ENCODE measurements at regions not wholly inside any gene's neighbourhood (a gene's known extent, or its start where the extent isn't known, plus 50 kb on each side); places are given as distances from the start of the nearest gene placed in this dataset.

GRCh38 chr2:44843641-44844310, 97.7 kb upstream of the SIX3 start:
- Histone ChIP-seq H3K79me2 (ENCODE audit: insufficient read depth, low read length) (no peaks in the 10 kb centered on the region), H3K4me2 (ENCODE audit: low read depth, low read length, poor library complexity, severe bottlenecking) (no peak overlapping the region), H3K36me3 (ENCODE audit: insufficient read depth, low read length) (no peaks in the 10 kb centered on the region), H3K9me2 (replicated peaks; ENCODE audit: low read depth, low read length) (no peaks in the 10 kb centered on the region), H4K20me1 (ENCODE audit: insufficient read depth, low read length, poor library complexity, severe bottlenecking) (no peaks in the 10 kb centered on the region), H3K9me3 (ENCODE audit: insufficient read depth, low read depth, low read length) (no peaks in the 10 kb centered on the region), H3K9ac (ENCODE audit: low read depth, low read length, poor library complexity, severe bottlenecking) (no peak overlapping the region), H3K4me1 (ENCODE audit: insufficient read depth, low read length, poor library complexity, severe bottlenecking) (no peaks in the 10 kb centered on the region), H3K27me3 (ENCODE audit: insufficient read depth, low read length, poor library complexity, severe bottlenecking) (no peaks in the 10 kb centered on the region), H2AFZ (ENCODE audit: low read length) (no peak overlapping the region), H3F3A (ENCODE audit: low read depth) (no peaks in the 10 kb centered on the region), H3K4me3 (ENCODE audit: low read length, poor library complexity, severe bottlenecking) (no peak overlapping the region)
- no peak for TF ChIP-seq CTCF (conservative IDR thresholded peaks at IDR 0.05; ENCODE audit: low read length)
- no peak for TF ChIP-seq EZH2phosphoT487 (IDR thresholded peaks at IDR 0.05; ENCODE audit: borderline replicate concordance)

DNA sequence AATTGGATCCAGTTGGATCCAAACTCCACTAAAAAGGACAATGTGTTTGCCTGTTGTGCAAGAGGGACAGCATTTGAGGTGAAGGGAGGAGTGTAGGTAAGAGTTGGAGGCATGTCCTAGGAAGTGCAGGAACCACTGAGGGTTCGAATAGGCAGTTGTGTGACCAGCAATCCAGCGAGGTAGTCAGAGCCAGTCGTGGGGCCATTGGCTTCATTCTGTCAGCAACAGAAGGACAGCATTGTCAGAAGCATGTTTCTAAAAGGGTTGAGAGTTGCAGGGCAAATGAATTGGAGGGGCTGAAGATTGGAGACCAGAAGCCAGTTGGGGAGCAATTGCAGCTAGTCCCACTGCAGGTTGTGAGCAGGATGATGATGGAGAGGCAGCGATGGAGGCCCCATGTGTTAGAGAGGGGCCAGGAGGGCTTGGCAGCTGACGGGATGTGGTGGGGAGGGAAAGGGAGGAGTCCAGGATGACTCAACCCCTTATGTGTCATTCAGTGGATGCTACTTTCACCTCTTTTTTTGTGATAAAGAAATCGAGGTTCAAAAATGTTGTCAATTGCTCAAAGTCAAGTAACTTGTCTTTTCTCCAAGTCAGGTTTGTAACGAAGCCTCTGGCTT, 96.7 kb upstream of the SIX3 start:
- H3K4me3 ChIP-seq (ENCODE audit: low read length, poor library complexity, severe bottlenecking): no peak overlapping the region
- no peak for TF ChIP-seq CTCF (conservative IDR thresholded peaks at IDR 0.05; ENCODE audit: low read length)
- no peak for TF ChIP-seq EZH2phosphoT487 (IDR thresholded peaks at IDR 0.05; ENCODE audit: borderline replicate concordance)
- no peaks in the 10 kb centered on the region for H3K9me2 ChIP-seq (replicated peaks; ENCODE audit: low read depth, low read length)
- H3K9ac ChIP-seq (ENCODE audit: low read depth, low read length, poor library complexity, severe bottlenecking): no peak overlapping the region
- no peaks in the 10 kb centered on the region for H3K79me2 ChIP-seq (ENCODE audit: insufficient read depth, low read length)
- no peaks in the 10 kb centered on the region for H3K9me3 ChIP-seq (ENCODE audit: insufficient read depth, low read depth, low read length)
- H3K36me3 ChIP-seq (ENCODE audit: insufficient read depth, low read length): no peaks in the 10 kb centered on the region
- no peaks in the 10 kb centered on the region for H3F3A ChIP-seq (ENCODE audit: low read depth)
- no peaks in the 10 kb centered on the region for H4K20me1 ChIP-seq (ENCODE audit: insufficient read depth, low read length, poor library complexity, severe bottlenecking)
- H3K4me1 ChIP-seq (ENCODE audit: insufficient read depth, low read length, poor library complexity, severe bottlenecking): peaks cover 4% of the 10 kb centered on the region
- H3K4me2 ChIP-seq (ENCODE audit: low read depth, low read length, poor library complexity, severe bottlenecking): no peak overlapping the region
- no peak overlapping the region for H2AFZ ChIP-seq (ENCODE audit: low read length)
- no peaks in the 10 kb centered on the region for H3K27me3 ChIP-seq (ENCODE audit: insufficient read depth, low read length, poor library complexity, severe bottlenecking)

- no peaks in the 10 kb centered on the region for H3K9me3 ChIP-seq (ENCODE audit: insufficient read depth, low read depth, low read length)
- H3F3A ChIP-seq (ENCODE audit: low read depth): no peaks in the 10 kb centered on the region
- H3K9ac ChIP-seq (ENCODE audit: low read depth, low read length, poor library complexity, severe bottlenecking): no peak overlapping the region
- no peak overlapping the region for H3K4me2 ChIP-seq (ENCODE audit: low read depth, low read length, poor library complexity, severe bottlenecking)
- H2AFZ ChIP-seq (ENCODE audit: low read length): no peak overlapping the region
- no peaks in the 10 kb centered on the region for H3K79me2 ChIP-seq (ENCODE audit: insufficient read depth, low read length)
- no peaks in the 10 kb centered on the region for H3K27me3 ChIP-seq (ENCODE audit: insufficient read depth, low read length, poor library complexity, severe bottlenecking)
- no peaks in the 10 kb centered on the region for H3K36me3 ChIP-seq (ENCODE audit: insufficient read depth, low read length)
- no peak for TF ChIP-seq CTCF (conservative IDR thresholded peaks at IDR 0.05; ENCODE audit: low read length)
- TF ChIP-seq EZH2phosphoT487 (IDR thresholded peaks at IDR 0.05; ENCODE audit: borderline replicate concordance): no peak
- H3K9me2 ChIP-seq (replicated peaks; ENCODE audit: low read depth, low read length): no peaks in the 10 kb centered on the region
- peaks cover 8% of the 10 kb centered on the region for H3K4me1 ChIP-seq (ENCODE audit: insufficient read depth, low read length, poor library complexity, severe bottlenecking)
- no peak overlapping the region for H3K4me3 ChIP-seq (ENCODE audit: low read length, poor library complexity, severe bottlenecking)
- no peaks in the 10 kb centered on the region for H4K20me1 ChIP-seq (ENCODE audit: insufficient read depth, low read length, poor library complexity, severe bottlenecking)
Measured at GRCh38 chr2:44848026-44848425, 93.5 kb upstream of the SIX3 start.

Data from Loucy (cell line).